SW480 (cell line): ENCODE measurements at regions not wholly inside any gene's neighbourhood (a gene's known extent, or its start where the extent isn't known, plus 50 kb on each side); places are given as distances from the start of the nearest gene placed in this dataset.
A peak's percentile ranks its signal among the peaks of the same experiment; 100 is the strongest.
"Not testable (repeated sequence)": the region's sequence is repeated elsewhere in the genome, so short reads cannot be mapped to it uniquely, and the experiment has no call there.

ENCODE experiments used
- DNase-seq: peaks from one replicate; pipeline ENCODE4 v3.0.0-alpha.2; 2016; ENCODE audit warnings: low spot score

DNA sequence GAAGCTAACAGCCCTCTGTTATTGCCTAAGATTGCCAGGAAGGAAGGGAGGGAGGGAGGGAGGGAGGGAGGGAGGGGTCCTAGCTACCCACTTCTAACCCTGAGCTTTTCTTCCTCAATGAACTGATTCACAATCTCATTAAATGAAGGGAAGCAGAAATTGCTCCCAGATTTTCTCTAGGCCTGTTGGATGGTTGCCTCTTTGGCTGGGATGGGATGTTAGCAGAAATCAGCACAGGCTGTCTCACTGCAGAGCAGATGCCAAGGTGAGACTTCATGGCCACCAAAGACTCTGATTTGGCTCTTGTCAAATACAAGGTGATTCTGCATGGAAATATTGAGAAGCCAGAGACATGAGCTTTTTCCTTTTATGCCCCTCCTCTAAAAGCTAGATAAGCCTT, 578.6 kb downstream of the ACTL7B start:
- no peak for DNase-seq

DNA sequence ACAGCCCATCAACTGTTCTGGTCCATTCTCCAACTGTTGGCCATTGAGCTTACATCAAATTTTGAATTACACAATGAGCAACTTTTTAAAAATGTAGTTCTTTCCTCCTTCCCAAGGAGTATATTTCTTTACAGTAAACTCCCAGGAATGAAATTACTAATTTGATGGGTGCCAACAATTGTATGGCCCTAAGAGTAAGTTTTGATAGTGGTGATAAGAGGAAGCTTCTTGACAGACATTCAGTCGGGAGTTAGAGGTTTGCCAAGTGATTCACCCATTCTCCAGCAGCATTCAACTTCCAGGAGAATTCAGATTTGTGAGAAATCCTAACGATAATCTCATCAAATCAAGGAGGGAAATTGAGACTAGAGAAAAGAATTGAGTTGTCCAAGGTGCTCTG, 579.9 kb downstream of the ACTL7B start:
- no peak for DNase-seq

DNA sequence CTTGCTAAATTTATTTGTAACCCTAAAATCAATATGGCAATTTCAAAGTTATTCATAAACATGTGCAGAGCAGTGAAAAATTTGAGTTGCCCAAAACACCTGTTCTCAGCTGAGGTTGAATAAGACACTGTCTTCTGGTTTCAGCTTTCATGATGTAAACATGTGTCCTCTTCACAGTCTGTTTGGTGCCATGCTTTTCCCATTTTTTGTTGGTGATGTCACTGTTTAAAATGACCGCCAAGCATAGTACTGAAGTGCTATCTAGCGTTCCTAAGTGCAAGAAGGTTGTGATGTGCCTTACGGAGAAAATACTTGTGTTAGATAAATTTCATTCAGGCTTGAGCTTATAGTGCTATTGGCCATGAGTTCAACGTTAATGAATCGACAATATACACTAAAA, 580.8 kb downstream of the ACTL7B start:
- DNase-seq: no peak

DNA sequence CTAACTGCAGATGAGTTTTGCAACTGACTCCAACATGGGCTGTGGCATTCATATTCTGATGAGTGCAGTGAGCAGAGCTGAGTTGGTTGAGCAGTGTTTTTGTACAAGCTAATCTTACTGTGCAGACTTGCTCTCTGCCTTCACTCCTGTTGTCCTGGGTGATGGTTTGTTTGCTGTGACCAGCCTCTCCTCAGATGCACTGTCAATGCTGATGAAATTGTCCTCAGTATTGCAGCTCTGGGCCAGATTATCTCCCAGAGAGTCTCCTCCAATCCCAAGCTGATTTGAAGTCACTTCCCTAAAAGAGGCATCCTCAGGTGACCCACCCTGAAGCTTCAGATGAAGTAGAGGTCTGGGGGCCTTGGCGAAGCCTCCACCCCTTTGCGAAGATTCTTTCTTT, 581.8 kb downstream of the ACTL7B start:
- DNase-seq: no peak

DNA sequence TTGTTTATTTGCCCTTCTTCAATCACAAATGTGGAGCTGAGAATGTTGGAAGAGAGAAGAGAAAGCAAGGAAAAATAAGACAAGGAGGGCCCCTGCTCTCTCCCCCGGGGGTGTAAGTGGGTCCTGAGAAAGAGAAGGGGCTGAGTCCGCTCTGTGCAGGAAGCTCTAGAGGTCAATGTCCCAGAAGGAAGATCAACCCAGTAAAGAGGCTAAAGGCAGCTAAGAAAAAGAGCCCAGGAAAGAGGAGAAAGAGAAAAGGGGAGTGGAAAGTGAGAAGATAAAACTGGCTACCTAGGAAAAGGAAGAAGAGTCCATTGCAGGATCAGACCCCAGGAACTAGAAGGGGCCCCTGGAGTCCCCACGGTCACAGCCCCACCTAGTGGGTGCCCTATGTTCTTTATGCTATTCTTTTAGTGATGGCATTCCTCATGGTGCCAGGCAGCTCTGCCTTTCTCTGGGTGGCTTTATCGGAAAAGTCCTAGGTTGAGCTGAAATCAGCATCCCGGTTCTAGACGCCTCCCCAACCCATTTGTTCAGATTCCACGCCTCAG, 583.4 kb downstream of the ACTL7B start:
- peak; percentile 75 for DNase-seq

DNA sequence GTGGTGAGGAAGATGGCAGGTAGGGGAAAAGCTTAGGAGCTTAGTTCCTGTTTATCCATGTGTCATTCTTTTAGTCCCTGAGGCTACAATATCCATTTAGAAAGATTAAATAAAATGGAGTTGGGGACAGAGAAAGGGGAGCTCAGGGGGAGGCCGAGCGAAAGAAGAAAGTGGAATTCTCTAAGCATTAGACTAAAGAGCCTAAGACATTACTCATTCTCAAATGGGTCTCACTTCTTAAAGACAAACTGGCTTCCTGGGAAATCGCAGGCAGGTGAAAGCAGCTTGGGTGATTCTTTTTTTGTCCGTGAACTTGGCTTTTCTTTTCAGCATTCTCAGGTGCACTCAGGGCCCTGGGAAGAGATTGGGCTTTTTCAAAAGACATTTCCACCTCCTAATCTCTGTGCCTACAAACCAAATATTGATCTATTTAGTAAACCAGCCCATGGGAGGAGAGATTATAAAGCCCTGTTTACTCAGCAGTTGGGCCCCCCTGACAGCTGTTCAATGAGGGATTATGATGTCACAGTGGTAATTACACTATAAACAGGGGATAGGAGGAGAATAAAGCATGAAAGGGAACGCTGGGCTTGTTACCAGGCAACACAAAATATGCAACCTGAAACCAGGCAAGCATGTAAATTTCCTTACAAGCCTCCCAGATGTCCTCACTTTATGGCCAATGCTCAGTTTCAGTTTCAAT, 584.0 kb downstream of the ACTL7B start:
- DNase-seq: peak; percentile 89

DNA sequence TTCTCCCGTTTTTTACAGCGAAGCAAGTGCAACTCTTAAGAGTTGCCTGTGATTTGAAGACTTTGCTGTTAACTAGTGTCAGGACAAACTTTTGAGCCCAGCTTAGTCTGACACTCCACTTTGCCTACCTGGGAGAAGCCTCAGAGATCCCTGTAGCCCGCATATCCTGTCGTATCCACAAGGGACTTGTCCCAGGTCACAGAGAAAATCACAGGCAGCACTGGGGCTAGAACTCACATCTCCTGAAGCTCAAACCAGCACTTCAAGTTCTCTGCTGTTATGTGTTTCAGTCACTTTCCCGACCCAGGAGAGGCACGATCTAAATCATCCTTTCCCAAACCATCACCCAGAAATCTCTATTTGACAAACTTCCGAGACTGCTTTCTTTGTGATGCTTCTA, 584.5 kb downstream of the ACTL7B start:
- DNase-seq: no peak

DNA sequence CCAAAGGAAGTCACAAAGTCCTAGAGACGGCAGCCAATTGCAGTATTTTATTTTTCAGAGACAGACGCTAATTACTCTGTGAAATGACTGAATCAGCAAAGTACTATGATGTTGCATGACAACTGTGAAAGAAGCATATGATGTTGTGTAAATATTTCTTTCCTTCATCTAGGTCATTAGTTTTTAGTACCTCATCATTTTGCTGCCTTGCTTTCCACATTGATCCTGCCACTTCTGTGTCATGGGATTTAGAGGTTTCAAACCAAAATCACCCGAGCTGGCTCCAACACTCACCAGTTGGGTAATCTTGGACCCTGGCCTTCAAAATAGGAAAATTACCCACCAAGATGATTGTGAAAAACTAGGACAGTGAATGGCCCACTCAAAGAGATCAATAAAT, 585.2 kb downstream of the ACTL7B start:
- DNase-seq: no peak

DNA sequence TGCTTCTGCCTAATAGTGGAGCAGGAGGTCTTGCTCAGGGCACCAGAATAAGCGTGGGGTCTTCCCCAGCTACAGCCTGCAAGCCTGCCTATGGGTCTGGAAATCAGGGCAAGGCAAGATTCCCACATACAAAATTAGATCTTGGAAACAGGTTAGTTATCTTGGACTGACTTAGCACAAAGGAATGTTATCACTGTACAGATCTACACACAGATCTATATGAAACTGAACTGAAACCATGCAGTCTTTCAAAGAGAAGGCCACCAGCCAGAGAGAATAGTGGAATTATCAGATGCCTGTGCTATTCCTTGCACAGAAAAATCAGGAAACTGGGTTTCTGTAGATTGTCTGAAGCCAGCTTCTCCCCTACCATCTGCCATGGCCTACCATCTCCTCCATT, 585.7 kb downstream of the ACTL7B start:
- peak; percentile 48 for DNase-seq

DNA sequence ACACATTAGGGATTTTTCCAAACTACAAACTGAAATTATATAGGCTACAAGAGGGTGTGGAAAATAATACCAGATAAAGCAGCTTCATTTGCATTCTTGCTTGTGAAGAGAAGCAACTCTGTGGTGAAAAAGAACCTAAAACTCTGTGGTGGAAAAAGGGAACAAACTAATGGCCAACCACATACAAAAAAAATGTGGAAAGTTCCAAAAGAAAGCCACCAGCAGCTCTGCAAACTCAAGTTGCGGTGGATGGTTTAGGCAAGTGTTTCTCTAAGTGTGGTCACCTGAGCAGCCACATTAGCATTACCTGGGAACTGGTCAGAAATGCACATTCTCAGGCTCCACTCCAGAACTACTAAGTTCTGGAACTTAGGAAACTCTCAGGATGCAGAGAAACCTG, 586.4 kb downstream of the ACTL7B start:
- no peak for DNase-seq

DNA sequence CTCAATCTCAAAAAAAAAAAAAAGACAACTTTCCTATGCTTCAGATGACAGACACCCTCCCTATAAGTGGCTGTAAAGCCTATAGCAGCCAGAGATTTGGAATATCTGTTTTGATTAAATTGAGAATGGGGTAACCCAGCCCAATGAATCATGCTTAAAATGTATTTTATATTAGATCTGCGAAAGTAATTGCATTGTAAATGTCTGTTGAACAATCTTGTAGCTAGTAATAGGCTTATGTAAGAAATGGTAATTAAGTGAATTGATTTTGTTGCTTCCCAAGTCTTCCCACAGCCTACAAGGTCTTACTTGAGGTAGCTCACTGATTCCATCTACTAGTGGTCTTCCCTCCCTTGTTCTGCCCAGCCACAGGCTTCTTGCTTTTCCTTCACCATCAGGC, 590.7 kb downstream of the ACTL7B start:
- no peak for DNase-seq

DNA sequence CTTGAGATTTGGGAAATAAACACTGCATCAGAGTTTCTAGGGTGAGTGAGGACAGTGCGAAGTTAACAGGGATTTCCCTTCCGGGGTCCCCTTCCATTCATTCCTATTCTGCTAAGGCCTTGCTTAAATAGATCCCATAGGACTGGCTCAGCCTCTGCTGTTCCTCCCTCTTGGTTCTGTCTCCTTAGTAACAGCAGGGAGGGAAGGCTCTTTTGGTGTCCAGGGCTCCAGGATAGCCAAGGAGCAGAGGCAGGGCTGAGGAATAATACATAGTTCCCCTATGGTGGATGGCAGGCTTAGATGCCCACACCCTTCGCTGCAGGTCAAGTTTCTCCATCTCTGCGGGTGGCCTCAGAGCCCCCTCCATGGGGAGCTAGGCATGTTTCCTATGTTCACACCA, 591.7 kb downstream of the ACTL7B start:
- DNase-seq: no peak

DNA sequence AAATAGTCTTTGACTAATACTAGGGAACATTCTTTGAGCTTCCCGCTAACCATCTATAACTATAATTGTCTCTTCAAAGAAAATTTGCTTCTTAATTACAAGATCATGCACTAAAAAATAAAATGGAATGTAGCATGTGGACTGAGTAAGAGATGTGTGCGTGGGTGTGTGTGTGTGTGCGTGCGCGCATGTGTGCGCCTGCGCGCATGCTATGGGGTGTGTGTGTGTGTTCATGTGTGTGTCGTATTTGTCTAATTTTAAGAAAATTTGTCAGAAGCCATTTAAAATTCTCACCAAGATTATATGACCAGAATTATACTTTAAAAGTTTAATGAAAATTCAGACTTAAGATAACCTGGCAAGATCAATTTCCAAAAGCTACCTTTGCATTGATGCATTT, 593.0 kb downstream of the ACTL7B start:
- DNase-seq: no peak

DNA sequence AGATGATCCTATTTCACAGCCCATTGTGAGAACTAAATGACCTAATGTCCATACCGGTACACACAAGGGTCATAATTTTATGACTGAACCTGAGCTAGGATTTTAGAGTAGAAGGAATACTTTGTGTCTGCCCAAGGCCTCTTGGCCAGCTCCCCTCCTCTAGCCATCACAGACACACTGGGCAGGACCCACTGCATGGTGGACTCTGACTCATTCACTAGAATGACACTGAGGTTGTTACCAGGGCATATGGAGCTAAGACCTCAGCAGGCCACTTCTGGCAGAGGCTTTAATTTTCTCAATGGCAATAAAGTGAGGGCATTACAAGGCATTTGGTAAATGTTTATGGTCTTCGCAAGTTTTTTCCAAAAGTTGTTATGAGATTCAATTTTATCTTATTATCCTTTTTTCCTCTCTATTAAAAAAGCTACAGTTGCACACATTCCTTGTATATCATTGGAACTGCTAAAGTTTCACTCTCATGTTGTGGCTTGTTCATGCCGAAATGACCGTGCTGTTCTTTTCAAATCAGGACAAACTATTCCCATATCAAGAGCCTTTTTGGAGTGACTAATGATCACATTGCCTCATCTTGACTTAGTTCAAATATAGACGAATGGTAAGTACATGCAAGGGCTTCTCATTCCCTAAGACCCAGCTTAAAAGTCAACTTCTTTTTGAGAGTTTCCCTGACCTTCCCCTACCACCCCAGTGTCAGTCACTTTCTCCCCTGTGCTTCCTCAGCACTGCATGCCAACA, 595.7 kb downstream of the ACTL7B start:
- no peak for DNase-seq

DNA sequence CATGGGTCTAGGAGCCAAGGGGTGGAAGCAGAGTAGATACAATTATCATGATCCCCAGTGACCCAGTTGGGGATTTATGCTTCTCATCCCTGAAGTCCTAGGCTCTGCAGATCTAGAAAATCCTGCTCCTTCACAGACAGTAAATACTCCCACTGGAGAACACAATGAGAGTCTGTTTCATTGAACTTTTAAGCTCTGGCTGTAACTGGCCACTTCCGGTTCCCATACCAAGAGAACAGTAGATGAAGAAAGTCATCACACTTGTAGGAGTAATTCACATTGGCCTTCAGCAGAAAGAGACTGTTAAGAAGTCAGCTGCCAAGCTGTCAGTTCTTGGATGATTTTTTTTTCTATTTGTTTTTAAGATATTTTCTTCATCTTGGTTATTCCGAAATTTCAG, 597.1 kb downstream of the ACTL7B start:
- no peak for DNase-seq

DNA sequence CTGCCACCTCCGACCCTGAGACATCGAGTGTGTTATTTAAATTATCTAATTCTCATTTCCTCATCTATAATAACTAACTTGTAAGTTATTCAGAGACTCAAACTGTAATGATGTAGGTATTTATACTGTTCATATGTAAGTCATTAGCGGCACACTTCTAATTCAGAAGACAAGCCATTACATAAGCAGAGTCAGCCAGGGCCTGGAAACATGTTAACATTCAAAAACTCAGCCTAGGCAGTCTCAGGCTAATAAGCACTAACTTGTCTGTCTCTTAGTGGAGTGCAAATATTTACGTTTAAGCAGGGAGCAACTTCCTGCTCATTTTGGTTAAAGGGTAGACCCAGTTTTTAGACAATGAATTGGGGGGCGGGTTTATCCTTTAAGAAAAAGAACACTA, 598.4 kb downstream of the ACTL7B start:
- DNase-seq: no peak

DNA sequence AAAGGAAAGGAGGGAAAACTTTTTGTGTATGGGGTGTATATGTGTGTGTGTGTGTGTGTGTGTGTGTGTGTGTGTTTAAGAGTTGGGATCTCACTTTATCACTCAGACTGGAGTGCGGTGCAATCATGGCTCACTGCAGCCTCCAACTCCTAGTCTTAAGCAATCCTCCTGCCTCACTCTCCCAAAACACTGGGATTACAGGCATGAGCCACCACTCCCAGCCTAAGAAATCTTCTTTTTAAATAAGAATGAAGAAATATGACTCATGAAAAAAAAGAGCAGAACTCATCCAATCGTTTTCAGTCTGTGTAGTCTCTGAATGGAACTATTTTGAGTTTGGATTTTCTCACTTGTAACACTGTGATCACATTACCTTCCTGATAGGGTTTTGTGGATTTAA, 601.5 kb downstream of the ACTL7B start:
- no peak for DNase-seq

DNA sequence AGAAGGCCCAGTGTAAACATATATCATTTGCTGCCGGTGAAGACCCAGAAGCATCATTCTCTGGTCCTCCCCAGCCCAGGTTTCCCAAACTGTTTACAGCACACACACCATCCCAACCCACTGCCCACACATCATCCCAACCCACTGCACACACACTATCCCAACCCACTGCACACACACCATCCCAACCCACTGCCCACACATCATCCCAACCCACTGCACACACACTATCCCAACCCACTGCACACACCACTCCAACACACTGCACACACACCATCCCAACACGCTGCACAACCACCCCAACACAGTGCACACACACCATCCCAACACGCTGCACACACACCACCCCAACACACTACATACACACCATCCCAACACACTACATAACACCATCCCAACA, 608.4 kb downstream of the ACTL7B start:
- not testable (repeated sequence) for DNase-seq

DNA sequence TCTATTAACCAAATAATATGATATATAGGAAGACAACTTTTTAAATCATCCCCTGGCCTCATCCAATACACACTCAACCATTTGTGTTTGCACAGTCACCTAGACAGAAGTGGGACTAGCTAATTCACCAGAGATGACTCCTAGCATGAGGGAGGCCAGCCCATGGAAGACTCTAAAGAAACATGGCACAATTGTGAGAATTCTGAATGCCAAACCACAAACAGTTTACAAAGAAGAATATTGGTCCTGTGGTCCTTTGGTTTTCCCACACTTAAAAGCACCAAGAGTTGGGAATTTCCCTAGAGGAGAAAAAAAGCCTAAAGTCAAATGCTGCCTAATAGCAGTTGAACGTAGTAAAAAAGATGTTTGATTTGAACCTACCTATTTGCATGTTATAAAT, 609.9 kb downstream of the ACTL7B start:
- DNase-seq: no peak

DNA sequence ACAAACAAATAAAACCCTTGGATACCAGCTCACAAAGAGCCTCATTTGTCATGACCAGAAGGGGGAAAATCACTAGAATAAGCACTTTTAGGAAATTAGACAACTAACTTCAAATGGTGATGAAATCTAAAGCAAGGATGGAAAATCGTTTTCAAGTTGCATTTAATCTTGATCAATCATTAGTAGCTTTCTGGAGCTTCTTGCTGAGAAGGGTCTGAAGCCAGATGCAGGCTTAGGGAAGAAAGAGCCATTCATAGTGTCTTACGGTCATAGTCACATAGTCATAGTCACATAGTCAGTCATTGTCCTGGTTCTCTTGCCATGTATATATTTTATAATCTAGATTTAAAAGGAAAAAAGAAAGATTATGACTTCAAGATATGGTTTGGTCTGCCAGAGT, 610.5 kb downstream of the ACTL7B start:
- DNase-seq: no peak

DNA sequence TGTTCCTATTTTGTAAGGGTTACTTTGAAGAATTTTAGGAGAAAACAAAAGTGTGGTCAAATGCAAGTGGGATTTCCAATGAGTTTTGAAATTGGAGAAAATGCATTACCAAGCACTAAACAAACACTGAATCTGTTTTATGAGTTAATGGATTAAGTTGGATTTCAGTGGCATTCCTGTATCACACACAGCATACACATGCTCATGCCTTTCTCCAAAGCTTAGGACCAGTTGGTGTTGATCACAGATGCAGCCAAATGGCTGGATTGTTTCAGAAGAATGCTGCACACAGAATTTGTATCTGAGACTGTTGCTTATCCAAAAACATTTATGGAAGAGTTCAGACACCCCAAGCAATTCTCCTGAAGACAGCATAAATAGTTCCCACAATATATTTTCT, 611.1 kb downstream of the ACTL7B start:
- no peak for DNase-seq

DNA sequence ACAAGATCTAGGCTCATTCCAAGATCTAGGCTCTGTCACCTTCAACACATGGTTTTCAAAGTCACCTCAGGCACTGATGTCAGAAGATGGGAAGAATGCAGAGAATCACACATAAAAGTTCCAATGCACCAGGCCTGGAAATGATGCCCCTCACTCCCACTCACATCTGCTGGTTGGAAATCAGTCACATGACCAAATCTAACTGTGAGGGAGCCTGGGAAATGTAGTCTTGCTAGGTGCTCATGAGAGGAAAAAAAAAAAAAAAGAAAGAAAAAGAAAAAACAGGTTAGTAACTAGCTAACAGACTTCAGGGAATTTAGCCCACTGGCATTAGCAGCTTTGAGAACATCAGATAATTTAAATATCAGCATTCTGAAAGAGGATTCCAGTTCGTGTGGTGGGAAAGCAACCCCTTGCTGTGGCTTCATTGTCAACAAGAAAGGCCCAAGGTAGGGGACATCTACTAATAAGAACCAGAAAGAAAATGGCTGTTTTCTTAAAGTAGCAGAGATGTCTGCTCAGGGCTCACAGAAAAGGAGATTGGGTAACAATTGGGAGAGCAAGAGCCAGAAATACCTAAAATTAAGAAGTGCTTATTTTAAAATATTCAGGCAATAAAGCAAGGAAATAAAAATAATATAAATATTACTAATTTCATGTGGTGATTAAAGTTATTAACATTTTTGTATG, 614.3 kb downstream of the ACTL7B start:
- no peak for DNase-seq

DNA sequence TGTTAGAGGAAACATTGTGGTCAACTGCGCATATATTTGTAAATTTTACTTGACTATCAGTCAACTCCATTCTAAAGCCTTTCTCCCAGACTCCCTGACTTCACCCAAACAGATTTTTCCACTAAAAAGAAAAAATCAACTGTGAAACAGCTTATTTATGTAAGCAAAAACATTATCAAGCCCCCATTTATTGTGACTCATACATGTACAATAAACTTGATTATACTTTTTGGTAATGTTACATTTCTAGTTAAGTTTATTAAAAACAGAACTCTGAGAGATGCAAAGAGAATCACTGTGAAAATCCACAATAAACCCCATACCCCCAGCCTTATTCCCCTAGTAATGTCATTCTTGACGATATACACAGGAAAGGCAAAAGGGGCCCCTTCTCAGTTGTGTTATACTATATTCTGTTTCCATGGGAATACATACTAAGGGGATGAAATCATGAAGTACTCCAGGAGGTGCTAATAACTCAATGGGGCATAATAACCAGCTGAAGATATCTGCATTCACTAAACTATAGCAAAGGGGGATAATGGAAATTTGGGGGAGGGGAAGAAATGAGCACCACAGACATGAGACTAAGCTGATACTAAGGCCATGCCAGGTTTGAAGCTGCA, 616.0 kb downstream of the ACTL7B start:
- DNase-seq: no peak
